SK-N-SH (cell line): ENCODE measurements at regions not wholly inside any gene's neighbourhood (a gene's known extent, or its start where the extent isn't known, plus 50 kb on each side); places are given as distances from the start of the nearest gene placed in this dataset.
"Not testable (repeated sequence)": the region's sequence is repeated elsewhere in the genome, so short reads cannot be mapped to it uniquely, and the experiment has no call there.

Source experiments
- CTCF ChIA-PET: fragments of 300-600, 350-600 bp; formaldehyde crosslinking; extraction: SDS; loops from one replicate; lab custom pipeline; 2021; lab: Yijun Ruan, JAX
- POLR2A ChIA-PET: fragments of 350-600 bp; sonication (Branson Sonifier 250); formaldehyde crosslinking; extraction: SDS; loops from one replicate; lab custom pipeline; 2020; ENCODE audit warnings: antibody characterized with exemption, inconsistent platforms; lab: Yijun Ruan, JAX
- DNase-seq: peaks from one replicate; pipeline ENCODE4 v3.0.0; 2012
- H2AFZ ChIP-seq: fragments of 200-600 bp; sonication (generic); 2 replicates; pipeline ENCODE4 v1.8.1; 2016; ENCODE audit warnings: antibody characterized with exemption, mild to moderate bottlenecking, low read depth
- H3F3A ChIP-seq: fragments of 200-600 bp; sonication (generic); replicated peaks from 2 replicates; pipeline ENCODE3; 2016; ENCODE audit warnings: antibody characterized with exemption, mild to moderate bottlenecking; ENCODE audit not compliant: insufficient read depth
- H3K27ac ChIP-seq, 2 experiments: fragments of 200-500 bp in 1 of 2; fragments of 200-600 bp in 1 of 2; sonication (Bioruptor generic) in 1 of 2; sonication (generic), shearing (Covaris generic) in 1 of 2; 2 replicates each; pipeline versions ENCODE4 v1.5.1 to v1.6.1; 2014 to 2016; ENCODE audit warnings: low read depth in 2 of 2, inconsistent platforms in 1 of 2, low read length in 1 of 2, mild to moderate bottlenecking in 1 of 2, mixed read lengths in 1 of 2
- H3K27me3 ChIP-seq: fragments of 200-600 bp; sonication (generic), shearing (Covaris generic); 2 replicates; pipeline ENCODE4 v1.6.1; 2016; ENCODE audit warnings: mixed run types; ENCODE audit not compliant: insufficient read depth
- H3K36me3 ChIP-seq, 2 experiments: fragments of 200-500 bp in 1 of 2; fragments of 200-600 bp in 1 of 2; sonication (Bioruptor generic) in 1 of 2; sonication (generic) in 1 of 2; replicated peaks in 1 of 2; 2 replicates each; pipeline versions ENCODE3 to v1.5.1; 2014 to 2016; ENCODE audit warnings: low read length in 1 of 2, mild to moderate bottlenecking in 1 of 2; ENCODE audit not compliant: insufficient read depth in 2 of 2, control insufficient read depth in 1 of 2
- H3K4me1 ChIP-seq, 2 experiments: fragments of 200-500 bp in 1 of 2; fragments of 200-600 bp in 1 of 2; sonication (Bioruptor generic) in 1 of 2; sonication (generic), shearing (Covaris generic) in 1 of 2; 2 replicates each; pipeline versions ENCODE4 v1.5.1 to v1.6.1; 2014 to 2016; ENCODE audit warnings: low read depth in 1 of 2, low read length in 1 of 2, mixed run types in 1 of 2; ENCODE audit not compliant: insufficient read depth in 2 of 2, control insufficient read depth in 1 of 2
- H3K4me2 ChIP-seq: fragments of 200-600 bp; sonication (generic), shearing (Covaris generic); 2 replicates; pipeline ENCODE4 v1.6.1; 2017; ENCODE audit warnings: mixed run types
- H3K4me3 ChIP-seq, 2 experiments: fragments of 200-500 bp in 1 of 2; fragments of 200-600 bp in 1 of 2; sonication (Bioruptor generic) in 1 of 2; sonication (generic), shearing (Covaris generic) in 1 of 2; 2 replicates each; pipeline versions ENCODE4 v1.5.1 to v1.8.1; 2014 to 2016; ENCODE audit warnings: low read depth in 2 of 2, inconsistent platforms in 1 of 2, low read length in 1 of 2, mild to moderate bottlenecking in 1 of 2, mixed read lengths in 1 of 2, moderate library complexity in 1 of 2
- H3K79me2 ChIP-seq: fragments of 200-600 bp; sonication (generic); 2 replicates; pipeline ENCODE4 v1.8.1; 2017; ENCODE audit warnings: mild to moderate bottlenecking; ENCODE audit not compliant: insufficient read depth
- H3K9ac ChIP-seq: fragments of 200-600 bp; sonication (generic); 2 replicates; pipeline ENCODE4 v1.6.1; 2017; ENCODE audit warnings: mixed run types
- H3K9me2 ChIP-seq: fragments of 200-600 bp; sonication (generic); 2 replicates; pipeline ENCODE4 v1.6.1; 2017; ENCODE audit warnings: mixed run types
- H3K9me3 ChIP-seq: fragments of 200-600 bp; sonication (generic); 2 replicates; pipeline ENCODE4 v1.6.1; 2017; ENCODE audit warnings: mixed run types, mild to moderate bottlenecking, moderate library complexity
- H4K20me1 ChIP-seq: fragments of 200-600 bp; sonication (generic); 2 replicates; pipeline ENCODE4 v1.6.1; 2017; ENCODE audit warnings: mild to moderate bottlenecking, mixed run types; ENCODE audit not compliant: insufficient read depth
- EP300 ChIP-seq, 2 experiments: IDR thresholded peaks; 2 replicates each; pipeline versions ENCODE4 v1.4.0 to v1.6.1; 2012; ENCODE audit warnings: borderline replicate concordance in 1 of 2, low read depth in 1 of 2, low read length in 1 of 2
- FOSL2 ChIP-seq: IDR thresholded peaks from 2 replicates; pipeline ENCODE4 v1.4.0; 2012; ENCODE audit warnings: low read depth, mild to moderate bottlenecking, moderate library complexity, borderline replicate concordance
- MXI1 ChIP-seq: IDR thresholded peaks from 2 replicates; pipeline ENCODE4 v1.6.1; 2012; ENCODE audit warnings: mild to moderate bottlenecking, low read depth, low read length, improper control_type of control experiment
- YY1 ChIP-seq: IDR thresholded peaks from 2 replicates; pipeline ENCODE4 v1.4.0; 2012; ENCODE audit warnings: low read depth, mild to moderate bottlenecking
- WGBS: methylation state at CpG from one replicate; pipeline ENCODE4 v1.1.6; 2017; ENCODE audit warnings: low lambda C conversion rate; 5-methylcytosine and 5-hydroxymethylcytosine counted together
- TF ChIP-seq, protein P1 (sequence below): fragments of 200-600 bp; sonication (generic); IDR thresholded peaks from 2 replicates; pipeline ENCODE4 v1.6.1; 2017; ENCODE audit warnings: antibody characterized with exemption, mild to moderate bottlenecking, moderate library complexity
- TF ChIP-seq, protein P2 (sequence below): IDR thresholded peaks from 2 replicates; pipeline ENCODE4 v1.4.0; 2012; ENCODE audit warnings: low read depth, borderline replicate concordance

DNA sequence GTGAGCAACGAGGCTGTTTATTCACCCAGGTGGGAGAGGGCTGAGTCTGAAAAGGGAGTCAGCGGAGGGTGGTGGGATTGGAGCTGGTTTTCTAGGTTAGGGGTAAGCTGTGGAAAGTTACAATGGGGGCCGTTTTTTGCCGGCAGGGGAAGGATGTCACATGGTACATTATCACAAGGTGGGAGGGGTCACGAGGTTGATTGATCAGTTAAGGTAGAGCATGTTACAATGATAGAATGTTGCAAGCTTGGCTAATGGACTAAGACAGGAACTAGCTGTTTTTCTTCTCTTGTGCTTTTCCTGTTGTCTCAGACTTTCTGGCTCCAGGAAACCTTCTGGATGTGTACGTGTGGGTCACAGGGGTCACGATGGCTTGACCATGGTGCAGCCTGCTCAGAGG lies 536.3 kb upstream of the HTR2C start:
- Histone ChIP-seq H3K9me2 (no peaks in the 10 kb centered on the region), H3K27ac (no peak overlapping the region), H3K4me2 (no peak overlapping the region), H3K36me3 (no peaks in the 10 kb centered on the region), H3K9ac (no peak overlapping the region), H3K27me3 (no peaks in the 10 kb centered on the region), H3K4me3 (no peak overlapping the region), H4K20me1 (no peaks in the 10 kb centered on the region), H3K4me1 (no peaks in the 10 kb centered on the region), H2AFZ (no peak overlapping the region), H3K79me2 (no peaks in the 10 kb centered on the region), H3F3A (no peaks in the 10 kb centered on the region), H3K9me3 (no peaks in the 10 kb centered on the region)
- ChIA-PET POLR2A (no interaction called here), CTCF (no interaction called here)
- TF ChIP-seq, protein P1, sequence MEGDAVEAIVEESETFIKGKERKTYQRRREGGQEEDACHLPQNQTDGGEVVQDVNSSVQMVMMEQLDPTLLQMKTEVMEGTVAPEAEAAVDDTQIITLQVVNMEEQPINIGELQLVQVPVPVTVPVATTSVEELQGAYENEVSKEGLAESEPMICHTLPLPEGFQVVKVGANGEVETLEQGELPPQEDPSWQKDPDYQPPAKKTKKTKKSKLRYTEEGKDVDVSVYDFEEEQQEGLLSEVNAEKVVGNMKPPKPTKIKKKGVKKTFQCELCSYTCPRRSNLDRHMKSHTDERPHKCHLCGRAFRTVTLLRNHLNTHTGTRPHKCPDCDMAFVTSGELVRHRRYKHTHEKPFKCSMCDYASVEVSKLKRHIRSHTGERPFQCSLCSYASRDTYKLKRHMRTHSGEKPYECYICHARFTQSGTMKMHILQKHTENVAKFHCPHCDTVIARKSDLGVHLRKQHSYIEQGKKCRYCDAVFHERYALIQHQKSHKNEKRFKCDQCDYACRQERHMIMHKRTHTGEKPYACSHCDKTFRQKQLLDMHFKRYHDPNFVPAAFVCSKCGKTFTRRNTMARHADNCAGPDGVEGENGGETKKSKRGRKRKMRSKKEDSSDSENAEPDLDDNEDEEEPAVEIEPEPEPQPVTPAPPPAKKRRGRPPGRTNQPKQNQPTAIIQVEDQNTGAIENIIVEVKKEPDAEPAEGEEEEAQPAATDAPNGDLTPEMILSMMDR: no peak
- TF ChIP-seq EP300 (IDR thresholded peaks at IDR 0.05; ENCODE audit: borderline replicate concordance in 1 of 2, low read depth in 1 of 2, low read length in 1 of 2) (no peak), FOSL2 (no peak)
- no peak for DNase-seq
- 34% methylated on average over 7 of the region's 7 CpGs for WGBS

DNA sequence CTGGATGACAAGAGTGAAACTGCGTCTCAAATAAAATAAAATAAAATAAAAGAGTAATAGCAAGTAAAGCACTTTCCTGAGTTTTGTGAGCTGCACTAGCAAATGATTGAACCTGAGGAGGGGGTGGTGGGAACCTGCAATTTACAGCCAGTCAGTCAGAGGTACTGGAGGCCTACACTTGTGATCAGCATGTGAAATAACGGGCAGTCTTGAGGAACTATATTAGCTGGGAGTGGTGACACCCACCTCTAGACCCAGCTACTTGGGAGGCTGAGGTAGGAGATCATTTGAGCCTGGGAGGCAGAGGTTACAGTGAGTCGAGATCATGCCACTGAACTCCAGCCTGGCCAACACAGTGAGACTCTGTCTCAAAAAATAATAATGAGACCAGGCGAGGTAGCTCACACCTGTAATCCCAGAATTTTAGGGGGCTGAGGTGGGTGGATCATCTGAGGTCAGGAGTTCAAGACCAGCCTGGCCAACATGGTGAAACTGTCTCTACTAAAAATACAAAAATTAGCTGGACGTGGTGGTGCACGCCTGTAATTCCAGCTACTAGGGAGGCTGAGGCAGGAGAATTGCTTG lies 537.1 kb upstream of the HTR2C start:
- WGBS: 40% methylated on average over 6 of the region's 6 CpGs
- no peak for DNase-seq

DNA sequence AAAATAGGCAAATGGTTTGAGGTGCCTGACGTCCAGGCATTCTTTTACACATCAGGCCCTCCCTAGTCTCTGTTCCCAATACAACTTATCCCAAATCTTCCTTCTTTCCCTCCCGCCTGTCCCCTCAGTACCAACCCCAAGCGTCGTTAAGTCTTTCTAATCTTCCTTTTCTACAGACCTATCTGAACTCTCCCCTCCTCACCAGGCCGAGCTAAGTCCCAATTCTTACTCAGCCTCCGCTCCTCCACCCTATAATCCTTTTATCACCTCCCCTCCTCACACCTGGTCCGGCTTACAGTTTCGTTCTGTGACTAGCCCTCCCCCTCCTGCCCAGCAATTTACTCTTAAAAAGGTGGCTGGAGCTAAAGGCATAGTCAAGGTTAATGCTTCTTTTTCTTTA lies 542.4 kb upstream of the HTR2C start:
- H3K9ac ChIP-seq, H3K27me3 ChIP-seq, H4K20me1 ChIP-seq, H3K36me3 ChIP-seq, DNase-seq, CTCF ChIA-PET, H3K27ac ChIP-seq, H2AFZ ChIP-seq, H3K4me3 ChIP-seq, H3K79me2 ChIP-seq, H3K4me2 ChIP-seq, H3K9me2 ChIP-seq, H3F3A ChIP-seq, H3K9me3 ChIP-seq, H3K4me1 ChIP-seq, POLR2A ChIA-PET: not testable (repeated sequence)
- 44% methylated on average over 8 of the region's 8 CpGs for WGBS

More for the DNA sequence above, 537.1 kb upstream of the HTR2C start:
- no peak for TF ChIP-seq YY1
- no peak for TF ChIP-seq EP300 (IDR thresholded peaks at IDR 0.05; ENCODE audit: borderline replicate concordance in 1 of 2, low read depth in 1 of 2, low read length in 1 of 2)
- TF ChIP-seq, protein P2, sequence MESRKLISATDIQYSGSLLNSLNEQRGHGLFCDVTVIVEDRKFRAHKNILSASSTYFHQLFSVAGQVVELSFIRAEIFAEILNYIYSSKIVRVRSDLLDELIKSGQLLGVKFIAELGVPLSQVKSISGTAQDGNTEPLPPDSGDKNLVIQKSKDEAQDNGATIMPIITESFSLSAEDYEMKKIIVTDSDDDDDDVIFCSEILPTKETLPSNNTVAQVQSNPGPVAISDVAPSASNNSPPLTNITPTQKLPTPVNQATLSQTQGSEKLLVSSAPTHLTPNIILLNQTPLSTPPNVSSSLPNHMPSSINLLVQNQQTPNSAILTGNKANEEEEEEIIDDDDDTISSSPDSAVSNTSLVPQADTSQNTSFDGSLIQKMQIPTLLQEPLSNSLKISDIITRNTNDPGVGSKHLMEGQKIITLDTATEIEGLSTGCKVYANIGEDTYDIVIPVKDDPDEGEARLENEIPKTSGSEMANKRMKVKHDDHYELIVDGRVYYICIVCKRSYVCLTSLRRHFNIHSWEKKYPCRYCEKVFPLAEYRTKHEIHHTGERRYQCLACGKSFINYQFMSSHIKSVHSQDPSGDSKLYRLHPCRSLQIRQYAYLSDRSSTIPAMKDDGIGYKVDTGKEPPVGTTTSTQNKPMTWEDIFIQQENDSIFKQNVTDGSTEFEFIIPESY: no peak
- no peak for TF ChIP-seq MXI1
- Histone ChIP-seq H3K4me2 (no peak overlapping the region), H3K27me3 (no peaks in the 10 kb centered on the region), H2AFZ (no peak overlapping the region), H3K9me2 (no peaks in the 10 kb centered on the region), H3K9me3 (no peaks in the 10 kb centered on the region), H3K9ac (no peak overlapping the region), H3F3A (no peaks in the 10 kb centered on the region), H3K4me3 (no peak overlapping the region), H3K36me3 (no peaks in the 10 kb centered on the region), H3K79me2 (no peaks in the 10 kb centered on the region), H4K20me1 (no peaks in the 10 kb centered on the region), H3K4me1 (no peaks in the 10 kb centered on the region), H3K27ac (no peak overlapping the region)
- POLR2A ChIA-PET: no interaction called here
- CTCF ChIA-PET: no interaction called here

DNA sequence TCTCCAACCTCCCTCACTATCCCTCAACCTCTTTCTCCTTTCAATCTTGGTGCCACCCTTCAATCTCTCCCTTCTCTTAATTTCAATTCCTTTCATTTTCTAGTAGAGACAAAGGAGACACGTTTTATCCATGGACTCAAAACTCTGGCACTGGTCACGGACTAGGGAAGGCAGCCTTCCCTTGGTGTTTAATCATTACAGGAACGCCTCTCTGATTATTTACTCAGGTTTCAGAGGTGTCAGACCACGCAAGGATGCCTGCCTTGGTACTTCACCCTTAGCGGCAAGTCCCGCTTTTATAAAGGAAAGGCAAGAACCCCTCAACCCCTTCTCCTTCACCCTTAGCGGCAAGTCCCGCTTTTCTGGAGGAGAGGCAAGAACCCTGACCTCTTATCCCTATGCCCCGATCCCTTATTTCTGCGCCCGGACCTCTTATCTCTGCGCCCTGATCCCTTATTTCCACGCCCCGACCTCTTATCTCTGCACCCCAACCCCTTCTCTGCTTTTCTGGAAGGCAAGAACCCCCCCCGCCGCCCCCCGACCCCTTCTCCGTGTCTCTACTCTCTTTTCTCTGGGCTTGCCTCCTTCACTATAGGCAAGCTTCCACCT lies 543.1 kb upstream of the HTR2C start:
- H3K27ac ChIP-seq: not testable (repeated sequence)

More for the DNA sequence above, 543.1 kb upstream of the HTR2C start:
- H3K9me3 ChIP-seq, H4K20me1 ChIP-seq, H2AFZ ChIP-seq, H3K9me2 ChIP-seq, H3K36me3 ChIP-seq, DNase-seq, H3K27me3 ChIP-seq, H3K4me1 ChIP-seq, H3K4me2 ChIP-seq, CTCF ChIA-PET, H3F3A ChIP-seq, H3K4me3 ChIP-seq, H3K79me2 ChIP-seq, POLR2A ChIA-PET, H3K9ac ChIP-seq: not testable (repeated sequence)
- WGBS: 32% methylated on average over 14 of the region's 18 CpGs
